GM23338 (cell line): ENCODE measurements at regions not wholly inside any gene's neighbourhood (a gene's known extent, or its start where the extent isn't known, plus 50 kb on each side); places are given as distances from the start of the nearest gene placed in this dataset.
"Not testable (repeated sequence)": the region's sequence is repeated elsewhere in the genome, so short reads cannot be mapped to it uniquely, and the experiment has no call there.

Source experiments
- CREB1 ChIP-seq: fragments of 250-450 bp; sonication (Bioruptor Pico); IDR thresholded peaks from 2 replicates; pipeline ENCODE4 v1.5.0; 2020; ENCODE audit warnings: low read depth, mild to moderate bottlenecking, moderate library complexity
- EZH2 ChIP-seq: fragments of 200-600 bp; sonication (generic); IDR thresholded peaks from one replicate; pipeline ENCODE4 v1.8.0; 2017; ENCODE audit warnings: antibody characterized with exemption, mild to moderate bottlenecking, low read depth; ENCODE audit not compliant: unreplicated experiment
- EZH2phosphoT487 ChIP-seq: fragments of 200-600 bp; sonication (generic); IDR thresholded peaks from one replicate; pipeline ENCODE4 v1.8.1; 2018; ENCODE audit warnings: antibody characterized with exemption; ENCODE audit not compliant: unreplicated experiment
- NANOG ChIP-seq: IDR thresholded peaks from 2 replicates; pipeline ENCODE4 v1.6.1; 2016; ENCODE audit warnings: antibody characterized with exemption, borderline replicate concordance
- POLR2AphosphoS5 ChIP-seq: IDR thresholded peaks from 2 replicates; pipeline ENCODE4 v1.6.1; 2016; ENCODE audit warnings: antibody characterized with exemption, low read depth
- REST ChIP-seq: IDR thresholded peaks from one replicate; pipeline ENCODE4 v1.6.1; 2018; ENCODE audit warnings: antibody characterized with exemption; ENCODE audit not compliant: unreplicated experiment
- STAT1 ChIP-seq: IDR thresholded peaks from one replicate; pipeline ENCODE4 v1.6.1; 2016; ENCODE audit warnings: antibody characterized with exemption; ENCODE audit not compliant: unreplicated experiment
- ZNF114 ChIP-seq: fragments of 250-450 bp; sonication (Bioruptor Pico); IDR thresholded peaks from 2 replicates; pipeline ENCODE4 v1.5.0; 2020; ENCODE audit warnings: mild to moderate bottlenecking, moderate library complexity
- ZNF331 ChIP-seq: fragments of 250-450 bp; sonication (Bioruptor Pico); IDR thresholded peaks from 2 replicates; pipeline ENCODE4 v1.5.0; 2020; ENCODE audit warnings: low read depth, mild to moderate bottlenecking, moderate library complexity
- TF ChIP-seq, protein P1 (sequence below), 2 experiments: fragments of 200-600 bp in 1 of 2; sonication (generic) in 1 of 2; conservative IDR thresholded peaks; 2 replicates each; pipeline versions ENCODE4 v1.5.1 to v1.6.1; 2016 to 2017; ENCODE audit warnings: antibody characterized with exemption in 2 of 2, low read depth in 2 of 2, mild to moderate bottlenecking in 2 of 2, moderate library complexity in 1 of 2
- TF ChIP-seq, protein P2 (sequence below): IDR thresholded peaks from 2 replicates; pipeline ENCODE4 v1.6.1; 2016; ENCODE audit warnings: antibody characterized with exemption

GRCh38 chr14:19219423-19219822 is 214.7 kb downstream of the POTEG start:
- not testable (repeated sequence) for TF ChIP-seq POLR2AphosphoS5; REST; EZH2; EZH2phosphoT487; CREB1; NANOG; ZNF331; STAT1; ZNF114 (CRISPR knock-in tag)
- TF ChIP-seq, protein P1, sequence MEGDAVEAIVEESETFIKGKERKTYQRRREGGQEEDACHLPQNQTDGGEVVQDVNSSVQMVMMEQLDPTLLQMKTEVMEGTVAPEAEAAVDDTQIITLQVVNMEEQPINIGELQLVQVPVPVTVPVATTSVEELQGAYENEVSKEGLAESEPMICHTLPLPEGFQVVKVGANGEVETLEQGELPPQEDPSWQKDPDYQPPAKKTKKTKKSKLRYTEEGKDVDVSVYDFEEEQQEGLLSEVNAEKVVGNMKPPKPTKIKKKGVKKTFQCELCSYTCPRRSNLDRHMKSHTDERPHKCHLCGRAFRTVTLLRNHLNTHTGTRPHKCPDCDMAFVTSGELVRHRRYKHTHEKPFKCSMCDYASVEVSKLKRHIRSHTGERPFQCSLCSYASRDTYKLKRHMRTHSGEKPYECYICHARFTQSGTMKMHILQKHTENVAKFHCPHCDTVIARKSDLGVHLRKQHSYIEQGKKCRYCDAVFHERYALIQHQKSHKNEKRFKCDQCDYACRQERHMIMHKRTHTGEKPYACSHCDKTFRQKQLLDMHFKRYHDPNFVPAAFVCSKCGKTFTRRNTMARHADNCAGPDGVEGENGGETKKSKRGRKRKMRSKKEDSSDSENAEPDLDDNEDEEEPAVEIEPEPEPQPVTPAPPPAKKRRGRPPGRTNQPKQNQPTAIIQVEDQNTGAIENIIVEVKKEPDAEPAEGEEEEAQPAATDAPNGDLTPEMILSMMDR (conservative IDR thresholded peaks at IDR 0.05; ENCODE audit: low read depth in 2 of 2), result not testable (repeated sequence)
- TF ChIP-seq, protein P2, sequence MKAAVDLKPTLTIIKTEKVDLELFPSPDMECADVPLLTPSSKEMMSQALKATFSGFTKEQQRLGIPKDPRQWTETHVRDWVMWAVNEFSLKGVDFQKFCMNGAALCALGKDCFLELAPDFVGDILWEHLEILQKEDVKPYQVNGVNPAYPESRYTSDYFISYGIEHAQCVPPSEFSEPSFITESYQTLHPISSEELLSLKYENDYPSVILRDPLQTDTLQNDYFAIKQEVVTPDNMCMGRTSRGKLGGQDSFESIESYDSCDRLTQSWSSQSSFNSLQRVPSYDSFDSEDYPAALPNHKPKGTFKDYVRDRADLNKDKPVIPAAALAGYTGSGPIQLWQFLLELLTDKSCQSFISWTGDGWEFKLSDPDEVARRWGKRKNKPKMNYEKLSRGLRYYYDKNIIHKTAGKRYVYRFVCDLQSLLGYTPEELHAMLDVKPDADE, result not testable (repeated sequence)
